ENCODE measurements at regions not wholly inside any gene's neighbourhood (a gene's known extent, or its start where the extent isn't known, plus 50 kb on each side); places are given as distances from the start of the nearest gene placed in this dataset.

DNA sequence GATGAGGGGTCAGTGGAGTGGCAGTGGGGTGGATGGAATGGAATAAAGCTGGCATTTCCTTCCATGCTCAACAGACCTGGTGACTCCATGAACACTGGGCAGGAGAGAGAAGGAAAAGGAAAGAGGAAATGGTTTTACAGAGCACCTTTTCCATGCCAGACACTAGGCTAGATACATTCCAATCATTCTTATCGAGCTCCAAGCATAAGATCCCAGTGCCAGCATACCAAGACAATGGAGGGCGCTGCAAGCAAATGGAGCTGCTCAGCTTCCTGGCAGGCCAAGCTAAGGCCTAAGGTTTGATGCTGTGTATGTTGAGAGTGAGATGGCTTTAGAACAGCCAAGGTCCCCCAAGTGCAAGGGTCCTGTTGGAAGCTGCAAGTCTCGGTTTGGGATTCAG lies 113.2 kb downstream of the HSPH1 start:
- DNase-seq = no peak

DNA sequence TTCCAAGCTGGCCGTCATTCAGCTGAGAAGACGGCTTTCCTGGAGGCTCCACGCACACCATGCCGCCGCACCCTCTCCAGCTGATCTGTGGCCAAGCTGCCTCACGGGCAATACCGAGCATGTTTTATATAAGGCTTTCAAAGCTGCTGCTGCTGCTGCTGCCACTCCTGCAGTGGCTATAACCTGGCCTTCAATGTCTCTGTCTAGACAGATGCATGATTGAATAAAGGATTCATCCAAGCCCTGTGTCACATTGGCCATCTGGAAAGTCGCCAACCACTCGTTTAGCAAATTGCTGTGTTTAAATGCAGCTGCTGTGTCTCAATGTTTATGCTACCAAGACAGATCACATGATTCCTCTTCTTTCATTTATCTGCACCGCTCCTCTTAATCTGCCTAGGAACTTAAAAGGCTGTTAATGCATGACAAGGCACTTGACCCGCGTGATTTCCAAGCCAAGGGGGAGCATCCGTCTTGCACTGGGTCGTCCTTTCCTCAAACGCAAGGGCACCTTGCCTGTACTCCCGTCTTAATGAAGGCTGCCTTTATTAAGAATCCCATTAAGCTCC lies 114.3 kb downstream of the TEX26 start:
- no peak for DNase-seq

DNA sequence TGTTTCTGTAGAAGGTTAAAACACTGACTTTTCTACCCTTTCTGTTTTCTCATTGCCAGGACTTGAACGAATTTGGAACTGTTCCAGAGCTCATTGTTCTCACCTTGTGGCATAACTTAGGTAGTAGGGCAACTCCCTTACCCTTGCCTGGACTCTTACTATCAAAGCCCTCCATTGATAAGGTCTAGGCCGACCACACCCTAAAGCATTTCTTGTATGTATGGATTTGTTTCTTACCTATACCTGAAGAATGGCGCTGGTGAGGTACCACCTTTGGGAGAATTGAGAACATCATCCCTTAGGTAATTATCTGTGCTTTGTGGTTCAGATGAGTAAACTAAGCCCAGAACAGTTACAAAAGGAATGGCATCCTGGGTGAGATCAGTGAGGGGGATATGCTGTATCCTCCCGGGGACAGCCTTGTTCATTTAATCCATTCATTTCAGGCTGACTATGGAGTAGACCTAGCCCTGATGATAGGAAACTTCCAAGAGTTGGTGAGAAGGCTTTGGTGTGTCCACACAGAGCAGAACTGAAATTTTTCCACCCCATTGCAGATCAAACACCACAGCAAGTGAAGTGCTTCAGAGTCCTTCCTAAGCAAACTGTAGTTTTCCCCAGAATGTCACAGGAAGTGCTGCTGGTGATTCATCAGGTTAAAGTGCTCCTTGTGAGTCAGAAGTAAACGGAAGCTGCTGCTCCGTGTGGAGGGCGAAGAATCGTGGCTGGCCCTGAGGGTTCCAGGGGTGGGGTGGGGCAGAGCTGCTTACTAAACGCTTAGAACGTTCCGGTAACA lies 113.0 kb downstream of the TEX26 start:
- DNase-seq = peak; percentile 67

DNA sequence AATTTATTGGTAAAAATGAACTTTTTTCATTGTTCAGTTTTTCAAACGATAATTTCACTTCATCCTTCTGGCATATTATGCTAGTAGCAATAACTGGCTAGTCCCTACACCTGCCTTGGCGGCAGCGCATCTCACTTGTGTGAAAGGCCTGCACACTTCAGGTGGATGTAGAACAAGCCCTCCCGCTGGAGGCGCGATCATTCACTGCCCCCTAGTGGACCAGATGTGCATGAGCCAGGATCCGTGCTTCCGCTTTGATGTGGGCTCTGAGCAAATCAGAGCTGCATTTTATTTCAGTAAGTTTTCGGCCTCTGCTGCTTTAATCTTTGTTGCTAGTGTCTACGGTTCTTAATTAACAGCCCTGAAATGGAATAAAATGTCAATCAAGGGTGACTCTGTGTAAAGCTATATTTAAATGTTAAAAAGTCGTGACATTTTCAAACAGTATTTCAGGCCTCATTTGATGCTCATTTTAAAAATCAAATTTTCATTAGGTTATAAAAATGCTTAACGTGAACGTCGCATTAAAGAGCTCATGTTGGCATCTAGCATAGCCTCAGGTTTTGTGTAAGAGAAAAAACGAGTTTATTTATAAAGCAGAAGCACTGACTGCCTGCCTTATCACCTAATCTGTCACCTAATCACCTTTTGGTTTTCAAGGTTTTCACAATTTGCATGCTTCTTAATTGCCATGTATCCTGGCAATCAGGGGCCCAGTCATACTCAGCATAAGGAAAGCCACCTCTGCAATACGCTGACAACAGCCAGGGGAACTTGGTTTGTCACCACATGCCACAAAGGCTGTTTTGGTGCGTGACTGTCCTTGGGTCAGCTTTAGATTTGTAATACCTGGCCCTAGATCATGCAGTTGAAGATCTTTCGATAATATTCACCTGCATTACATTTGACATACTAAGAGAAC lies 112.2 kb downstream of the TEX26 start:
- DNase-seq = peak; percentile 77

DNA sequence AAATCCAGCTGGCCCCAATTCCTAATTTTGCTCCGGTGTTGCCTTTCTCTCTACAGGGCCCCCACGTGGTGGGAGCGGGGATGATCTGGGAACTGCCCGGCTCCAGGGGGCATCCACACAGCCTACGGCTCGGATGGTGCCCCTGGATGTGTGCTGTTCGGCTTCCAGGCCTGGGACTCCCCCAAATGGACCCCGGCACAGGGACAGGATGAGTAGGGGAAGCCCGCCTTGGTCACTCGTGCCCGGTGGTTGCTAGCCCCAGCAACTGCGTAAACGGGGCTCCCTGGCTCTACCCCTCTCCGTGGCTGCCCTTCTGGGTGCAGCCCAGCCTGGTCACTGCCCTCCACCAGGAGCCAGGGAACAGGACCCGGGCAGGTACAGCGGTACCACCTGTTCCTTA lies 111.5 kb downstream of the TEX26 start:
- peak; percentile 19 for DNase-seq

DNA sequence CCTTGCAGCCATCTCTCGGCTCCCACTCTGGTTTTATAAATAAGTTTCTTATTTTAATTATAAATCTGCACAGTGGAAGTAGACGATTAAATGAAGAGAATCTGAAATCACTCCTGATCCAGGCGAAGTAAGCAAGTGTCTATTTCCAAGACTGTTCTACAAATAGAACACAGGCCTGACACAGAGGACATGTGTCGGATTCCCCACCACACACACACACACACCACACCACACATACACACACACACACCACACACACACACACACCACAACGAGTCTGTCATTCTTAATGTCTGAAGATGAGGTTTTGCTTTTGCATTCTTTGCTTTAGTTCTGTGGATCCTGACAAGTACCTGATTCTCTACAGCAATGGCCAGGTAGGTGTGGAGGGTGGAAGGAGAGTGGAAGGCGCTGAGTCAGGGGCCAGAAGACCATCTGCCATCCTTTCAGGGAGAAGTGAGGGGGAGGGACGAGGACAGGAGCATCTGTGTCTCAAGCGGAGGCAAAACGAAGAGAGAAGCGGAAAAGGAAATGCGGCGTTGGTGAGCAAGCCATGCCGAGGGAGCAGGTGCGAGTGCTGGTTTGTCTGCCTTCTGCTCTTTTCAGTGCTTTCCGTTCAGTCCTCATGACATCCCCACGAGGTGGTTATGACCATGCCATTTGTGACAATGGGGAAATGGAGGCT lies 110.2 kb downstream of the TEX26 start:
- no peak for DNase-seq

DNA sequence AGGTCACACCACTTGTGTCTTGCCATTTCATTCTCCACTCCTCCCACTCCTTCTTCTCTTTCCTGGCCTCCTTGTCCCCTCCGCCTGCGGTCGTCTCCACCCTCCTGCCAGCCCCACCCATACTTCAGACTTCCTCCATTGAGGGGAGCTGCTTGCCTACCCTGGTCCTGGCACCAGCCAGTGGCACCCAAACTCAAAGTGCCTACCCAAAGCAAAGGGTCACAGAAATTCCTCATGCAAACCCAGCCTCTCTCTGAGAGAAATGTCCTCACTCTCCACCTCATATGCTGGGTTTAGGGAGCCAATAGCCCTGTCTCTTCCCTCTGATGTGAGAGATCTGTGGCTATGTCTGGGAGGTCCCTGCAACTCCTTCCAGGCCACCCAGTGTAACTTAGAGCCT lies 109.6 kb downstream of the TEX26 start:
- no peak for DNase-seq

DNA sequence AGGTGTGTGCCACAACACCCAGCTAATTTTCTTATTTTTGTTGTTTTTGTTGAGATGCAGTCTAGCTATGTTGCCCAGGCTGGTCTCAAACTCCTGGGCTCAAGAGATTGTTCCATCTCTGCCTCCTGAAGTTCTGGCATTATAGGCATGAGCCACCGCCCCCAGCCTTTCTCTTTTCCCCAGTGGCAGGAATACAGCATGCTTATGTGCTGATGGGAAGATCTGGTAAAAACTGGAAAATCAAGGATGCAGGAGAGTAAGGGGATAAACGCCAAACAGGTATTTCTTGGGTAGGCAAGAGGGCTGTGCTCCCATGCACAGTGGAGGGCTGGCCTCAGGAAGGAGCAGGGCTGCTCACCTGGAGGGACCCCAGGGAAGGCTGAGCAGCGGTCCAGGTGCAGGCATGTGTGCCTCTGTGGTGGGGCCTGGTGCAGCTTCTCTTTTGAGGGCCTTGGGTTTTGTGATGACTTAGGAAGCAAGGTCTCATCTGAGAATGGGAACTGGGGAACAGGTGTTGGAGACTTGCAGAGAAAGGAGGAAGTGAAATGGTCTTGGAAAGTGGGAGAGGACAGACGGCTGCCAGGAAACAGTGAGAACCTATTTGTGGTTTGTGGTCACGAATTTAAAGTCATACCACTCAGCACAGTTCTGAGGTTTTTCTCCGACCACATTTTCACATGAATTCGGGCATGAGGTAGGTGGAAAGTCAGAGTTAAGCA lies 106.5 kb downstream of the TEX26 start:
- no peak for DNase-seq

DNA sequence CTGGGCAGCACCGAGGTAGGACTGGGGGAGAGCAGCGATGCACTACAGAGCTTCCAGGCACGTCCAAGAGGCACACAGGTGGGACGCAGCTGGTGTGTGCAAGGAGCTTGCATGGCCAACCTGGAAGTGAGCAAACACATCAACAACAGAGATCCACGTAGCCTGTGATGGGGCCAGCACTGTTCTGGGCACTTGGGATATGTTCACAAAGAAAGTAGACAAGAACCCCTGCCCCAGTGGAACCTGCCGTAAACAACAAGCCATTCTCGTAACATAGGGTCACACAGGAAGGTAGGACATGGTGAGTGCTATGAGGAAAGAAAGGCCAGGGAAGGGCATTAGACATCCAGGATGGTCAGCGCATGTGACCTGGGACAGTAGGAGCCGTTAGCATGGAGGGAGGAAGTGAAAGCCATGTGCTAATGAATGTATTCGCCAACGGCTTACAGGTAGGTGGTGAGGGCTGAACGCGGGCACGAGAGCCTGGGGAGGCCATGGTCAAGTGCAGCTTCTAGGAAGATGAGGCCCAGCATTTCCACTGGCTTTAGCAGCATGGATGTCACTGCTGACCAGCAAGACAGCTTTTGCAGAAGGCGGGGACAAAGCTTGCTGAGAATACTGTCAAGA lies 105.5 kb downstream of the TEX26 start:
- DNase-seq = no peak

DNA sequence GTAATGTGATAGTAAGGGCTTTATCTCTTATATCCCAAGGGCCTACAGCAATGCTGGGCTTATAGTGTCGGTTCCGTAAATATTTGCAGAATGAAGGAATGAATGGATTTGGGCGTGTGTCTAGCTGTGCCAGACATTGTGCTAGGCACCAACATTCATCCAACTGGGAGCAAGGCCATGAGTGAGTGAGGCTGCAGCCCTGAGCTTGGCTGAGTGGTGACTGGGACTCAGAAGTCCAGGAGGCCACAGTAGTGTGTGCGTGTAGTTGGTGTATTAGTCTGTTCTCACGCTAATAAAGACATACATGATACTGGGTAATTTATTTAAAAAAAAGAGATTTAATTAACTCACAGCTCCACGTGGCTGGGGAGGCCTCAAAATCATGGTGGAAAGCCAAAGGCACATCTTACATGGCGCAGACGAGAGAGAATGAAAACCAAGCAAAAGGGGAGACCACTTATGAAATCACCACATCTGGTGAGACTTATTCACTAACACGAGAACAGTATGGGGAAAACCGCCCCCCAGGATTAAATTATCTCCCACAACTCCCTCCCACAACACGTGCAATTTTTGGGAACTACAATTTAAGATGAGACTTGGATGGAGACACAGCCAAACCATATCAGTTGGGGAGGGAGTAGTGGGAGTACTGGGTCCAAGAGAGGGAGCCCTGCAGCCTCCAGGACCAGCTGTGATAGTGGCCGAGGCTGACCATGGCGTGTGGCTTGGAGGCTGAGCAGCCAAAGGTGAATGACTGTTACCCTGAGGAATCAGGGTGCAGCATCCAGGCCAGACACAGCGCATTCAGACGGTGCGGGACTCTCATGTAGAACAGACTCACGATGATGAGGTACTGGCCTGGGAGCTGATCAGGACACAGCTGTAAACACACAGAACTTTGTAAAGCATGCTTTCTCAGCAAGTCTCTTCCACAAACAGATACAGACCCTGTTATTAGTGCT lies 104.6 kb downstream of the TEX26 start:
- no peak for DNase-seq

DNA sequence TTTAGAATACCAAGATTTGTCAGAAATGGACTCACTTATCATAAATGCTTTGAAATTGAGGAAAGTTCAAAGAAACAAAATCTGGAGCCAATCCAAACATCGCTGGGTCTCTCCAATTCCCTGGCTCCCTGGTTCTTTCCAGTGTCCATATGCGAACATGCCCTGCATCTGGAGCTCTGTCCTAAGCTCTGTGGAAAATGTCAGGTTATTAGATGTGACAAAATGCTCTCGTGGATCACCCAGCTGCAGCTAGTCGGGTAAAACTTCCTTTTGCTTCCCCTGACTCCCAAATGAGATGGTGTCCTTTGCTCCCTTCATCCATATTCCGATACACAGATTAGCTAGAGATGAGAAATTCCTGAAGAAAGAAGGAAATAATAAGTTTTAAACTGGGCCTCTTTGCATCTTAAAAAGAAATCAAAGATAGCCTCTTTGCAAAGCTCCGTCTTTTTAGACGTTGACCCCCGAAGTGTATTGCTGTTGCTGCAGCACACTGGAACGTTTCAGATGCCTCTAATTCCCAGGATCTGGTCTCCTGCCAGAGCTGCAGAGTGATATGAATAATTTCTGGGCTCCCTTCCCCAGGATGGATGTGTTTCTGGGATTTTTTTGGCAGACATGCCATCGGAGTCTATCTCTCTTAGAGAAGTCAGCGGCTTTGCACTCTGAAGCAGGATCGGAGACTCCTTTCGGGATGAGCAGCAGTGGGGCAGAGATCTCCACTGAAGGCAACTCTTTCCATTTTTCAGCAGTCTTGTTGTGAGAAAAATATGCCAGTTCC lies 102.9 kb downstream of the TEX26 start:
- no peak for DNase-seq

DNA sequence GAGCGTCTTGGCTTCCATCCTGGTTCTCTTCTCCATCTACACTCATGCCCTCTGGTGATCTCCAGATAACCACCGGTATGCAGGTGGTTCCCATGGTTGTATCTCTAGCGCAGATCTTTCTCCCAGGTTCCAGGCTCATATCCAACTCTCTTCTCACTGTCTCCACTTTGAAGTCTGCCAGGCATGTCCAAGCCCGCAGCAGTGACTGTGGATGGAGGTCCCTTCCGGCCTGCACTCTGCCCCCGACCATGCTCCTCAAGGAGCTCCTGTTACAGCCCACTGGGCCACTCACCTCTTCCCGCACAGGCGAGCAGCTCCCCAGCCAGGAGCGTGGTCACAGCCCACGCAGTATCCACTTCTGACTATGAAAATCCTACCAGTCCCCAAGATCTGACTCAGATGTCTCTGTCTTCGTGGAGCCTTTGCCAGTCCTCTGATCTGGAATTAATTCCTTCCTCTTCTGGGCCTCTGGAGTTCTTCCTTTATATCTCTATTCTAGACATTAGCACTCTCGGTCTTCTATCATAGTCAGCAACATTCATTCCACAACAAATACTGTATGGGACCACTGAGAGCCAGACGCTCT lies 100.2 kb downstream of the TEX26 start:
- no peak for DNase-seq

DNA sequence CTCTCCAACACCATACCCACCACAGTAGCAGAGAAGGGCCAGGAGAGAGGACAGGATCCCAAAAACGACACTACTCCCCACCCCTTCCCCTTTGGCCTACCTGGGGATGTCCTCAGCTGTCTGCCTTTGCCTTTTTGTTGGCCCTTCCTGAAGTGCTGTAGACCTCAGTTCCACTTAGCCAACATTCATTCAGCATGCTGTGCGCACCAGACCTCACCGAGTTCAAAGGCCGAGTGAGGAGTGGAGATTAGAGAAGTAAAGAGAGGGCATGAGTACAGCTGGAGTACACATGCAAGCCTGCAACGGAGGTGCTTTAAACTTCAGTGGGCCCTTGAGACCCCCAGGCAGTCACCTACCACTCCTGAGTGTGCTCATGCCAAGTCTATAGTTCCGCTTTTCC lies 99.0 kb downstream of the TEX26 start:
- no peak for DNase-seq

DNA sequence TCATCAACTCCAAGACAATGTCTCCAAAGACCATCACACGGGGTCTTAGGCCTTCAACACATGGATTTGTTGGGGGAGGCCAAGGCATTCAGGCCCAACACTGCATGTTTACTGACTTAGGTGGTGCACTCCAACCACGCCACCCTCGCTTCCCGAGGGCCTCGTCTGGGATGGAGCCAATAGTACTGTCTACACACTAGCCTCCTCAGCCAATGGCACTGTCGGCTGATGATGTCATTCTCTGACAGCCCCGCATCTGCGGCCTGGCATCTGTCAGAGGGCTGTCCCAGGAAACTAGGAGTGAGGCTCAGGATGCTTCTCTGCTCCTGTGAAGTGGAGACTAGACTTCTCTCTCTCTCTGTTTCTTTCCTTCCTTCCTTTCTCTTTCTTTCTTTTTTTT lies 96.6 kb downstream of the TEX26 start:
- DNase-seq = no peak

DNA sequence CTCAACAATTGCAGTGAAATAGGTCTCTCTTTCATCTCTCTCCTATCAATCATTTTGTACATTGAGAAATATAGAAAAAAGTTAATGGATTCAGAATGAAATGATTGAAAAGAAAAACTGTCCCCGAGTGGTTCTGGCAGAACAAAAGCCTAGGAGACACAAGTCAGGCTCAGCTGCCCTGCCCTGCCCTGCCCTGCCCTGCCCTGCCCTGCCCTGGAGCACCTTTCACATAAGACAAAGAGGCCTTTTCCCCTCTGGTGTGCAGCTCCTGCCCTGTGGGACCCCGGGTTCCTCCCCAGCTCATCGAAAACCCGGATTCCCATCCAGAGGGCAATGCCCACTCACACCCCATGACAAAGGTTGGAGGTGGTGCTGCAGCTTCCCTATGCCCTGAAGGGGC lies 94.7 kb downstream of the TEX26 start:
- no peak for DNase-seq
